ENCODE measurements at regions not wholly inside any gene's neighbourhood (a gene's known extent, or its start where the extent isn't known, plus 50 kb on each side); places are given as distances from the start of the nearest gene placed in this dataset.
"Not testable (repeated sequence)": the region's sequence is repeated elsewhere in the genome, so short reads cannot be mapped to it uniquely, and the experiment has no call there.

- DNase-seq (ENCODE audit: low spot score): no peak
- in situ Hi-C loops (cut with MboI; ENCODE audit: low sequenced_read_pairs, unreplicated experiment): no loop called here
- TF ChIP-seq CTCF (IDR thresholded peaks at IDR 0.05; ENCODE audit: borderline replicate concordance, control extremely low read depth, extremely low read depth, insufficient read depth, missing control alignments): no peak
Measured at GRCh38 chr1:187070076-187070475, 241.3 kb downstream of the PLA2G4A start.

GRCh38 chr1:187072262-187073034, 243.7 kb downstream of the PLA2G4A start:
- in situ Hi-C loops (cut with MboI; ENCODE audit: low sequenced_read_pairs, unreplicated experiment); DNase-seq (ENCODE audit: low spot score): not testable (repeated sequence)

- in situ Hi-C loops (cut with MboI; ENCODE audit: low sequenced_read_pairs, unreplicated experiment); DNase-seq (ENCODE audit: low spot score): not testable (repeated sequence)
Measured at GRCh38 chr1:187073035-187073560, 244.3 kb downstream of the PLA2G4A start.

GRCh38 chr1:187073634-187074245, 245.0 kb downstream of the PLA2G4A start:
- in situ Hi-C loops (cut with MboI; ENCODE audit: low sequenced_read_pairs, unreplicated experiment); DNase-seq (ENCODE audit: low spot score): not testable (repeated sequence)

- no peak for TF ChIP-seq CTCF (IDR thresholded peaks at IDR 0.05; ENCODE audit: borderline replicate concordance, control extremely low read depth, extremely low read depth, insufficient read depth, missing control alignments)
- in situ Hi-C loops (cut with MboI; ENCODE audit: low sequenced_read_pairs, unreplicated experiment): no loop called here
- DNase-seq (ENCODE audit: low spot score): no peak
Measured at GRCh38 chr1:187074445-187075048, 245.8 kb downstream of the PLA2G4A start.

- no peak for TF ChIP-seq CTCF (IDR thresholded peaks at IDR 0.05; ENCODE audit: borderline replicate concordance, control extremely low read depth, extremely low read depth, insufficient read depth, missing control alignments)
- no peak for DNase-seq (ENCODE audit: low spot score)
- in situ Hi-C loops (cut with MboI; ENCODE audit: low sequenced_read_pairs, unreplicated experiment): no loop called here
Measured at GRCh38 chr1:187076922-187077321, 248.2 kb downstream of the PLA2G4A start.

- in situ Hi-C loops (cut with MboI; ENCODE audit: low sequenced_read_pairs, unreplicated experiment): no loop called here
- TF ChIP-seq CTCF (IDR thresholded peaks at IDR 0.05; ENCODE audit: borderline replicate concordance, control extremely low read depth, extremely low read depth, insufficient read depth, missing control alignments): no peak
- no peak for DNase-seq (ENCODE audit: low spot score)
Measured at GRCh38 chr1:187078321-187078720, 249.6 kb downstream of the PLA2G4A start.

GRCh38 chr1:187078916-187079315, 250.2 kb downstream of the PLA2G4A start:
- in situ Hi-C loops (cut with MboI; ENCODE audit: low sequenced_read_pairs, unreplicated experiment): no loop called here
- no peak for TF ChIP-seq CTCF (IDR thresholded peaks at IDR 0.05; ENCODE audit: borderline replicate concordance, control extremely low read depth, extremely low read depth, insufficient read depth, missing control alignments)
- no peak for DNase-seq (ENCODE audit: low spot score)

Measured in GM13976 (cell line).